ENCODE measurements at regions not wholly inside any gene's neighbourhood (a gene's known extent, or its start where the extent isn't known, plus 50 kb on each side); places are given as distances from the start of the nearest gene placed in this dataset.

DNA sequence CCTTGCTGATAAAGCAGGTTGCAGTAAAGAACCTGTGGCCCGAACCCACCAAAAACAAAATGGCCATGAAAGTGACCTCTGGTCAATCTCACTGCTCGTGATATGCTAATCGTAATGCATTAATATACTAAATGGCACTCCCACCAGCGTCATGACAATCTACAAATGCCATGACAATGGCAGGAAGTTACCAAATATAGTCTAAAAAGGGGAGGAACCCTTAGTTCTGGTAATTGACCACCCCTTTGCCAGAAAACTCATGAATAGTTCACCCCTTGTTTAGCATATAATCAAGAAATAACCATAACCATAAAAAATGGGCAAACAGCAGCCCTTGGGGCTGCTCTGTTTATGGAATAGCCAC lies 1139.4 kb upstream of the LRRN3 start:
- no peaks in the 10 kb centered on the region for H3K27me3 ChIP-seq (ENCODE audit: control insufficient read depth in 4 of 4, insufficient read depth in 4 of 4, low read length in 3 of 4)
- no peak overlapping the region for H3K4me3 ChIP-seq (ENCODE audit: low read depth in 1 of 3, low read length in 3 of 3)
- no peak for DNase-seq (ENCODE audit: low spot score)
- H3K9me3 ChIP-seq (ENCODE audit: control insufficient read depth in 4 of 4, low read length in 3 of 4): no peaks in the 10 kb centered on the region
- TF ChIP-seq EGR1 (IDR thresholded peaks at IDR 0.05; ENCODE audit: low read depth in 2 of 2) (no peak), HNF4G (IDR thresholded peaks at IDR 0.05) (no peak), SP1 (IDR thresholded peaks at IDR 0.05) (no peak), YY1 (IDR thresholded peaks at IDR 0.05) (no peak), FOXA2 (IDR thresholded peaks at IDR 0.05) (no peak)
- TF ChIP-seq, protein P1, sequence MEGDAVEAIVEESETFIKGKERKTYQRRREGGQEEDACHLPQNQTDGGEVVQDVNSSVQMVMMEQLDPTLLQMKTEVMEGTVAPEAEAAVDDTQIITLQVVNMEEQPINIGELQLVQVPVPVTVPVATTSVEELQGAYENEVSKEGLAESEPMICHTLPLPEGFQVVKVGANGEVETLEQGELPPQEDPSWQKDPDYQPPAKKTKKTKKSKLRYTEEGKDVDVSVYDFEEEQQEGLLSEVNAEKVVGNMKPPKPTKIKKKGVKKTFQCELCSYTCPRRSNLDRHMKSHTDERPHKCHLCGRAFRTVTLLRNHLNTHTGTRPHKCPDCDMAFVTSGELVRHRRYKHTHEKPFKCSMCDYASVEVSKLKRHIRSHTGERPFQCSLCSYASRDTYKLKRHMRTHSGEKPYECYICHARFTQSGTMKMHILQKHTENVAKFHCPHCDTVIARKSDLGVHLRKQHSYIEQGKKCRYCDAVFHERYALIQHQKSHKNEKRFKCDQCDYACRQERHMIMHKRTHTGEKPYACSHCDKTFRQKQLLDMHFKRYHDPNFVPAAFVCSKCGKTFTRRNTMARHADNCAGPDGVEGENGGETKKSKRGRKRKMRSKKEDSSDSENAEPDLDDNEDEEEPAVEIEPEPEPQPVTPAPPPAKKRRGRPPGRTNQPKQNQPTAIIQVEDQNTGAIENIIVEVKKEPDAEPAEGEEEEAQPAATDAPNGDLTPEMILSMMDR (IDR thresholded peaks at IDR 0.05; ENCODE audit: low read depth, low read length, missing input control): no peak
- TF ChIP-seq, protein P2, sequence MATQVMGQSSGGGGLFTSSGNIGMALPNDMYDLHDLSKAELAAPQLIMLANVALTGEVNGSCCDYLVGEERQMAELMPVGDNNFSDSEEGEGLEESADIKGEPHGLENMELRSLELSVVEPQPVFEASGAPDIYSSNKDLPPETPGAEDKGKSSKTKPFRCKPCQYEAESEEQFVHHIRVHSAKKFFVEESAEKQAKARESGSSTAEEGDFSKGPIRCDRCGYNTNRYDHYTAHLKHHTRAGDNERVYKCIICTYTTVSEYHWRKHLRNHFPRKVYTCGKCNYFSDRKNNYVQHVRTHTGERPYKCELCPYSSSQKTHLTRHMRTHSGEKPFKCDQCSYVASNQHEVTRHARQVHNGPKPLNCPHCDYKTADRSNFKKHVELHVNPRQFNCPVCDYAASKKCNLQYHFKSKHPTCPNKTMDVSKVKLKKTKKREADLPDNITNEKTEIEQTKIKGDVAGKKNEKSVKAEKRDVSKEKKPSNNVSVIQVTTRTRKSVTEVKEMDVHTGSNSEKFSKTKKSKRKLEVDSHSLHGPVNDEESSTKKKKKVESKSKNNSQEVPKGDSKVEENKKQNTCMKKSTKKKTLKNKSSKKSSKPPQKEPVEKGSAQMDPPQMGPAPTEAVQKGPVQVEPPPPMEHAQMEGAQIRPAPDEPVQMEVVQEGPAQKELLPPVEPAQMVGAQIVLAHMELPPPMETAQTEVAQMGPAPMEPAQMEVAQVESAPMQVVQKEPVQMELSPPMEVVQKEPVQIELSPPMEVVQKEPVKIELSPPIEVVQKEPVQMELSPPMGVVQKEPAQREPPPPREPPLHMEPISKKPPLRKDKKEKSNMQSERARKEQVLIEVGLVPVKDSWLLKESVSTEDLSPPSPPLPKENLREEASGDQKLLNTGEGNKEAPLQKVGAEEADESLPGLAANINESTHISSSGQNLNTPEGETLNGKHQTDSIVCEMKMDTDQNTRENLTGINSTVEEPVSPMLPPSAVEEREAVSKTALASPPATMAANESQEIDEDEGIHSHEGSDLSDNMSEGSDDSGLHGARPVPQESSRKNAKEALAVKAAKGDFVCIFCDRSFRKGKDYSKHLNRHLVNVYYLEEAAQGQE (IDR thresholded peaks at IDR 0.05): no peak
- no peaks in the 10 kb centered on the region for H3K36me3 ChIP-seq (ENCODE audit: control insufficient read depth in 4 of 4, insufficient read depth in 3 of 4, low read depth in 1 of 4, low read length in 3 of 4)
- H3K9ac ChIP-seq (ENCODE audit: low read depth in 1 of 2, low read length in 2 of 2): no peak overlapping the region
- 78% methylated on average over 4 of the region's 4 CpGs for WGBS
- H3K27ac ChIP-seq (ENCODE audit: low read depth in 1 of 2, low read length in 2 of 2): no peak overlapping the region
- H3K4me1 ChIP-seq (ENCODE audit: control insufficient read depth in 4 of 4, insufficient read depth in 4 of 4, low read length in 3 of 4): no peaks in the 10 kb centered on the region

DNA sequence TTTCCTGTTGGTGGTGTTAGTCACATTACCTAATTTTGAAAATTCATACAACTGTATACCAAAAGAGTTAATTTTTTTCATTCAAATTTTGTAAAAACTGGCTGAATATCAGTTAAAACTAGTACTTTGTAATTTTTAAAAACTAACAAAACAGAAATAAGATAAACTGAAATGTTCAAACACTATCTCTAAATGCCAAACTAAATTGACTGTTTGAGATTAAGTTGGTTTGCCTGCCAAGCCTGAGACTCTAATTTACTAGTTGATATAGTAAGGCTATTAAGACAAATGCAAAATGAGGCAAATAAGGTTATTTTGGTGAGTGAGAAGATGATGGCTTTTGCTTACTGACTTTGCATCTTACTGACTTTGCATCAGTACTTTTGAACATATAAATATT lies 1134.9 kb upstream of the LRRN3 start:
- peaks cover 0 to 3% (median 0%) of the 10 kb centered on the region in 4 donors for H3K9me3 ChIP-seq (ENCODE audit: control insufficient read depth in 4 of 4, low read length in 3 of 4)
- no peaks in the 10 kb centered on the region for H3K27me3 ChIP-seq (ENCODE audit: control insufficient read depth in 4 of 4, insufficient read depth in 4 of 4, low read length in 3 of 4)
- TF ChIP-seq YY1 (IDR thresholded peaks at IDR 0.05): no peak
- TF ChIP-seq HNF4G (IDR thresholded peaks at IDR 0.05): no peak
- no peak for TF ChIP-seq EGR1 (IDR thresholded peaks at IDR 0.05; ENCODE audit: low read depth in 2 of 2)
- TF ChIP-seq SP1 (IDR thresholded peaks at IDR 0.05): no peak
- no peak for TF ChIP-seq TAF1 (conservative IDR thresholded peaks at IDR 0.05)
- TF ChIP-seq NR2F2 (IDR thresholded peaks at IDR 0.05): no peak
- TF ChIP-seq GABPA (IDR thresholded peaks at IDR 0.05 in 1 of 2, conservative IDR thresholded peaks at IDR 0.05 in 1 of 2): no peak
- TF ChIP-seq RXRA (IDR thresholded peaks at IDR 0.05): no peak
- no peak for TF ChIP-seq HNF4A (conservative IDR thresholded peaks at IDR 0.05)
- no peaks in the 10 kb centered on the region for H3K4me1 ChIP-seq (ENCODE audit: control insufficient read depth in 4 of 4, insufficient read depth in 4 of 4, low read length in 3 of 4)
- H3K27ac ChIP-seq (ENCODE audit: low read depth in 1 of 2, low read length in 2 of 2): no peak overlapping the region
- H3K4me3 ChIP-seq (ENCODE audit: low read depth in 1 of 3, low read length in 3 of 3): no peak overlapping the region
- DNase-seq (ENCODE audit: low spot score): no peak
- no peaks in the 10 kb centered on the region for H3K36me3 ChIP-seq (ENCODE audit: control insufficient read depth in 4 of 4, insufficient read depth in 3 of 4, low read depth in 1 of 4, low read length in 3 of 4)
- H3K9ac ChIP-seq (ENCODE audit: low read depth in 1 of 2, low read length in 2 of 2): no peak overlapping the region

DNA sequence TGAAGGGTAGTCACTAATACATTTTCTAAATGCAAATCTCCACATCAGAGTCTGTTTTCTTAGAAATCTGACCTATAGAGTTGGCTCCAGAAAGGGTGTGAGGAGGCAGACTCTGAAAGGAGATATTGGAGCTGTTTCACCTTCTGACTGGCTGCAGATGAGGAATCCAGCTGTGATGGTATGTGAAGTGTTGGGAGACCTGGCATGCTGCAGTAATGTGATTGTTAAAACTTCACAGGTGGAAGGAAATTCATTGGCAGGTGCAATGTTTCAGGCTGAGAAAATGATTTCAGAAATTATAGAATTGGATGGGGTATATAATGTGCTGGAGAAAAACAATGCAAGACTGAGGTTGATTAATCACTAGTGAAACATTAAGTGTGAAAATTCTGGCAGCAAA lies 1134.0 kb upstream of the LRRN3 start:
- no peak overlapping the region for H3K9ac ChIP-seq (ENCODE audit: low read depth in 1 of 2, low read length in 2 of 2)
- peaks cover 0 to 3% (median 0%) of the 10 kb centered on the region in 4 donors for H3K9me3 ChIP-seq (ENCODE audit: control insufficient read depth in 4 of 4, low read length in 3 of 4)
- H3K4me1 ChIP-seq (ENCODE audit: control insufficient read depth in 4 of 4, insufficient read depth in 4 of 4, low read length in 3 of 4): no peaks in the 10 kb centered on the region
- H3K27me3 ChIP-seq (ENCODE audit: control insufficient read depth in 4 of 4, insufficient read depth in 4 of 4, low read length in 3 of 4): no peaks in the 10 kb centered on the region
- no peak for DNase-seq (ENCODE audit: low spot score)
- no peak overlapping the region for H3K27ac ChIP-seq (ENCODE audit: low read depth in 1 of 2, low read length in 2 of 2)
- no peak for TF ChIP-seq RXRA (IDR thresholded peaks at IDR 0.05)
- no peak overlapping the region for H3K4me3 ChIP-seq (ENCODE audit: low read depth in 1 of 3, low read length in 3 of 3)
- no peaks in the 10 kb centered on the region for H3K36me3 ChIP-seq (ENCODE audit: control insufficient read depth in 4 of 4, insufficient read depth in 3 of 4, low read depth in 1 of 4, low read length in 3 of 4)

All from liver (tissue), 8 donors.